Nucleus accumbens (tissue), 56 donors: ENCODE measurements at regions not wholly inside any gene's neighbourhood (a gene's known extent, or its start where the extent isn't known, plus 50 kb on each side); places are given as distances from the start of the nearest gene placed in this dataset.
A peak's percentile ranks its signal among the peaks of the same experiment; 100 is the strongest.

Source experiments
- DNase-seq, 56 donors: peaks; one replicate each; lab custom pipeline; 2025; lab: John Stamatoyannopoulos, UW

DNA sequence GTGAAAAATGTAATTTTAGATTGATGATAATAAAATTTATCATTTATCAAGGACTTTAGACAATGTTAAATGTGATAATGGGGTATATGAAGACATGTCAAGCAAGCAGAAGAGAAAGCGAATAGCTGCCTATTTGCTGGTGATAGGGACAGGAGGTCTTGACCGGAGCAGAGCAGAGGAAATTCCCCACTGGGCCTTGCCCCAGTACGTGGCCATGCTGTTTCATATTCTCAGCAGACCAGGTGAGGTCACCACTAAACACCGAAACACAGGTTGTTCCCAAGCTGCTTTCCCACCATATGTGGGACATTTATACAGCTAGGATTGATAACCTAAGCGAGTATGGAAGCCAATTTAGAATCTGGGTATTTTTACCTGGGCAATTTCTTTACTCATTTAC lies 1629.6 kb downstream of the FAM181B start:
- DNase-seq, result no peak

DNA sequence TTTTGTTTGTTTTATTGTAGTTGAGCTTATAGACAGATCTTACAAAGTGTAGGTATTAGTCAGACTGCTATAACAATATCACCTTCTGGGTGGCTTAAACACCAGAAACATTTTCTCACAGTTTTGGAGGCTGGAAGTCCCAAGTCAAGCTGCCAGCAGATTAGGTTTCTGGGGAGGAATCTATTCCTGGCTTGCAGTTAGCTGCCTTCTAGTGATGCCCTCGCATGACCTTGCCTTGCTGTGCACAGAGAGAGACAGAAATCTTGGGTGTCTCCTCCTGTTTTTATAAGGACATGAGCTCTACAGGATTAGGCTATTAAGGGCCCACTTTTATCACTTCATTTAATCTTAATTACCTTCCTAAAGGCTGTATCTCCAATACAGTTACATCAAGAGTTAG lies 1635.2 kb downstream of the FAM181B start:
- no peak for DNase-seq

DNA sequence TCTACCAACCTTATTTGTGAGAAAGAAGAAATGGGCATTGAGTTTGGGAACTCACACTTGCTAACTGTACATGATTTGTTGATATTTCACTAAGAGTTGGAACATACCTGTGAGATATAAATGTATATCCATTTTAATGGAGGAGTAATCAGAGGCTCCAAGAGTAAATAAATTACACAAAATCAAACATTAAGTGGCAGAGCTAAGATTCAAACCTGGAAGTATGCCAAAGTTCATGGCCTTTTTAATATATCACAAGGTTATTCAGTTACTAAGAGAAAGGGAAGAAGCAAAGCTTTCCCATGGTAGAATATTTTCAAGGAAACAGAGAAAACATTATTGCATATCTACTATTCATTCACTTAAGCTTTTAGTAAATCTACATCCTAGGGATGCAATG lies 1641.1 kb downstream of the FAM181B start:
- DNase-seq, result no peak

- no peak for DNase-seq
These were observed 1644.4 kb downstream of the FAM181B start for GRCh38 chr11:81089242-81089641.

GRCh38 chr11:81080476-81080875 lies 1639.6 kb upstream of the TENM4 start:
- DNase-seq, result no peak

DNA sequence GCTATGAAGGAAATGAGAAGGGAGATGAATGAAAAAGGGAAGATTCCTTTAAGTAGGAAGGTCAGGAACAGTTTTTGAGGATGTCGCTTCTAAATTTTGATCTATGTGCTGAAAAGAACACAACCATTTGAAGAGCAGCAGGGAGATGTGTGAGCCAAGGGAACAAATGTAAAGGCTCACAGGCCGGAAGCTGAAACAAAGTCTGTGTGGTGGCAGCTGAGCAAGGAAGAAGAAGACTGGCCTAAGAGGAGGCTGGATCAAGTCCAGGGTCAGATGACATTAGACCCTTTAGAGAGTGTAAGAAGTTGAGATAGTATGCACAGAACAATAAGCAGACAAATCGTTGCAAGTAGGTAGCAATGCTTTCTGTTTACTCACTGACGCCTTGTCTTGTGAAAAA lies 1631.4 kb upstream of the TENM4 start:
- DNase-seq, result no peak

DNA sequence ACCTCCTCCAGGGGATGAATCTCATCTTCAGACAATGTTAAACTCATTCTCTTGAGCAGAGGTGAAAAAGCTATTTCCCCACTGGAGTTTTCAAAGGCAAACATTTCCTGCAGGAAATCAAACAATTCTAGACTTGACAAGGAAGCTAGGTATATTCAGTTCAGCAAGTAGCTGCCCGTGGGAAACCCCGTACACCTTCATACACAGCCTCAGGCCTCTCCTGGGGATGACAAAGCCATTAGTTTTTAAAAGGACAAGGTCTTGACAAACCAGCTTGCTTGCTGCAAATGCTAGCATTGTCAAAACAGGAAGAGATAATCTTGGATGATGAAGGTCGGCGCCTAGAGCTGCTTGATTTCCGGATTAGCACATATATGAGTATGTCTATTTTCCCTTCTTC lies 1630.8 kb upstream of the TENM4 start:
- DNase-seq, result no peak

DNA sequence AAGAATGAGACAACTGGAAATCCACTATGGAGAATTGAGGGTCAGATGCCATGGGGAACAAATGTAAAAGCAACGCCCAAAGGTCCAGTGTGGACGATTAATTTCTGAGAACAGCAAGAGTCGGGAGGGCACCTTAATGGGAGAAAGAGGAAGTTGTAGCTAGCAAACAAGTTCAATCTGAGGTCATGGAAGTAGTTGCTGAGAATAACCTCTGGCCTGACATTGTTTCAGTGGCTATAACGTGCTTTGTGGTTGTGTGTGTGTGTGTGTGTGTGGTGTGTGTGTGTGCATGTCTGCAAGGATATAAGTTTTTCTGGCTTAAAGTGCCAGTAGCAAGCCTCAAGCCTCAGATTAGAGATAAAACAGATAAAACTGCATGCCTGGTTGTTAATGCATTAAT lies 1630.1 kb upstream of the TENM4 start:
- DNase-seq, result no peak

GRCh38 chr11:81059356-81059755 lies 1618.5 kb upstream of the TENM4 start:
- no peak for DNase-seq

DNA sequence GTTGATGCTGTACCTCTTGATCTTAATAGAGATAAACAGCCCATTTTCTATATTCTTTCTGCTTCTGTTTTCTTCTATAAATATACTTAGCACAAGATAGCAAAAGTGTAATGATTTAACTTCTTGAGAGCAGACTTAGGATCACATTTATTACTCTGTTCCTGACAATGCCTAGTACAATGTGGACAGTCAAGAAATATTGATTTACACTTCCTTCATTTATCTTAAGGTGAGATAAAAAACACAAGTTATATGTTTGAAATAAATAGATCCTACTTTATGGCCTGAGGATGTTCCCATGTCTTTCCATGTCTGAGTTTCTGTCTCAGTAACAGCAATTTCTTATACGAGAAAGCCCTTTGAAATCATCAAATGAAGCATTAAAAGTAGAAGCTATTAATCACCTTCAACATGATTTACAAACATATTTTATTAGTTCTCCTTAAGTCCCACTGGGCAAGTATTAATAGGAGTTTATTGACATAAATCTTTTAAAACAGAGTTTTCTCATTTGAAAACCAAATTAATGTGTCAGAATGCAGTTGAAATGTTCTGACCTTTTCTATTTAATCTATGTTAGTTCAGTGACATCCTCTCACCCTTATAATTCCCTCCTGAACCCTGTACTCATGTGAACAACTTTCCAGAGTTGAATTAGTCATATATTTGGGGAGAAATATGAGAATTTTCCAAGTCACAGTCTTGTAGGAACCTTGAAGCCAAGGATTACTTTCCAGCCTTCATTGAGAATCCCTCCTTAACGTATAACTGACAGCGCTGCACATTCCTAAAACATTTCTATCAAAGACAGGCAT lies 1611.7 kb upstream of the TENM4 start:
- DNase-seq, result no peak

GRCh38 chr11:81039916-81040524 lies 1599.2 kb upstream of the TENM4 start:
- no peak for DNase-seq

DNA sequence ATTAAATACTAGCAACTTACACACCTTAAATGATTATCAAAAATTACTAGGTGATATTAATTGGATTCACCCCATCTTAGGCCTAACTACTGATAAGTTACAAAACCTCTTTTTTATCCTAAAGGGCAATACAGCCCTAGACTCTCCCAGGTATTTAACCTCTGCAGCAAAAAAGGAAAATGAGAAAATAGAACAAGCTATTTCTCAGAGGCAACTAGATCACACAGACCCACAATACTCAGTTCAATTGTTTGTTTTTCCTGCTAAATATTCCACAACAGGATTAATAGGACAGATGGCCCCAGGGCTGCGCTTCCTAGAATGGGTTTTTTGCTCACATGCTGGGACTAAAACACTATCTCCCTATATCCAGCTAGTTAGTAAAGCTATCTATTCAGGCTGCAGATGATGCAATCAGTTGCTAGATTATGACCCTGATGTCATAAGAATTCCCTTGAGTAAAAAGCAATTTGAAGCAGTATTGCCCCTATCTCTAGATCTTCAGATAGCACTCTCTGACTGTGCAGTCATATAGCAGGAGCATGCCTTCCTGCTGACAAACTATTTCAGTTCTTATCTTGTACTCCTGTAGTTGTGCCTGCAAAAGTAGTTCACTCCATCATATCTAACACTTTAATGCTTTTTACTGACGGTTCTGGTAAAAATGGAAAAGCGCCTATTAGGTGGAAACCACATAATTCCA lies 1595.5 kb upstream of the TENM4 start:
- DNase-seq, result no peak

DNA sequence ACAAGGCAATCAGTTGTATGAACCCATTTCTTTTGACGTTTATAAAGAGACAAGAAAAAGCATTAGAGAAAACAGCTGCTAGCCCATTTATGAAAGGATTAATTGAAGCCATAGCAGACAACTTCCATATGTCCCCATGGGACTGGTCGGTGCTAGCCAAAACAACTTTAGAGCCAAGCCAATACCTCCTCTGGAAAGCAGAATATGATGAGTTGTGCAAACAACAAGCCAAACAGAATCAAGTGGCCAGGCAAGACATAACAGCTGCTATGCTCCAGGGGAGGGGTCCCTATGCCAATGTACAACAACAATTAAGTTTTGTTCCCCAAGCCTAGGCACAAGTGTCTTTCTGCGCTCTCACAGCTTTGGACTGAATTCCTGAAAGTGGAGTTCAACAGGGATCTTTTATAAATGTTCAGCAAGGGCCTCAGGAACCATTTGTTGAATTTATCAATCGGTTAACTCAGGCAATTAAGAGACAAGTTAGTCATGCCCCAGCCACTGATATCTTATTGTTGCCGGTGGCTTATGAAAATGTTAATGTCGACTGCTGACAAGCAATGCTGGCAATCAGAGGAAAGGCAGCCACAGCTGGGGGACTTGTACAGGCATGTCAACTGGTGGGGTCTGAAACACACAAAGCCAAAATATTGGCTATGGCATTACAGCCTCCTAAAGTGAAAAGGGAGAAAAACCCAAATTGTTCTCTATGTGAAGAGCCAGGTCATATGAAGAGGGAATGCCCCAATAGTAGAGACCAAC lies 1593.1 kb upstream of the TENM4 start:
- no peak for DNase-seq

- no peak for DNase-seq
These were observed 1592.1 kb upstream of the TENM4 start for GRCh38 chr11:81032906-81033305.

DNA sequence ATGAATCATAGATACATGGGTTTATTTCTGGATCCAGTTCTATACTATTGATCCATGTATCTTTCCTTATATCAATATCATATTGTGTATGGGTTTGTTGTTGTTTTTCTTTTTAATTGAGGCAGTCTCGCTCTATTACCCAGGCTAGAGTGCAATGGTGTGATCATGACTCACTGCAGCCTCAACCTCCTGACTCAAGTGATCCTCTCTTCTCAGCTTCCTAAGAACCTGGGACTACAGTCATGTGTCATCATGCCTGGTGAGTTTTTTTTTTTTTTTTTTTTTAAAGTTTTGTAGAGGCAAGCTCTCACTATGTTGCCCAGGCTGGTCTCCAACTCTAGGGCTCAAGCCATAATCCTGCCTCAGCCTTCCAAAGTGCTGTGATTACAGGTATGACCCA lies 1589.4 kb upstream of the TENM4 start:
- no peak for DNase-seq

DNA sequence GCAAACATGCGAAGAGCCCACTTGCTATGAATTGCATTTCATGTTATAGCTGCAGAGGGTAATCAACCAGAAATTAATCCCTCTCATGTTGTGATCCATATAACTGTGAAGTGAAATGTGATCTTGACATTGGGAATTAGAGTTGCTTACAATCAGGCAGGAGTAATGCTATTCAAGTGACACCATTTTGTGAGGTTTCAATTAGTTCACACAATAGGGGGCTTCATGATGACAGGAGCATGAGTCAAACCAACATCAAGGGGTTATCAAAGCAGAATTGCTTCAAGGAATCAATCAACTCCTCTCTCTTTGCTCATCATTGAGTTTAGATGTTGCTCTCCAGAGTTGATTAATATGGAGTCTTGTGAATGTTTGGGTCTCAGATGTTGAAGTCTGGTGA lies 1585.2 kb upstream of the TENM4 start:
- no peak for DNase-seq

DNA sequence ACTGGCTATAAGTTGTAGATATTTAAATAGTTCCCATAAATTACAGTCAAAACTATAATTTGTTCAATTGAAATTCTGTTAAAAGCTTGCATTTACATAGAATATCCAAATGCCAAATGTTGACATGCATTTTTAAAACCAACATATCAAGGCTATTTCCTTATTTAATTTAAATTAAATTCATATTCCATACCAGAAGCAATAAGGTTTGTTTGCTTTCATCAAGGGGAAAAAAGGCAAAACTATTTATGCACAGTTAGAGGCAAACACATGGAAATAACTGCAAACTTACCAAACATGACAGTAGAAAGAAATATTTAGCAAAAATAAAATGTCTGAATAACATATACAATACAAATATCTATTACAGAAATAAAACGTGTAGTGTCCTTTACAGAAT lies 1581.2 kb upstream of the TENM4 start:
- no peak for DNase-seq

DNA sequence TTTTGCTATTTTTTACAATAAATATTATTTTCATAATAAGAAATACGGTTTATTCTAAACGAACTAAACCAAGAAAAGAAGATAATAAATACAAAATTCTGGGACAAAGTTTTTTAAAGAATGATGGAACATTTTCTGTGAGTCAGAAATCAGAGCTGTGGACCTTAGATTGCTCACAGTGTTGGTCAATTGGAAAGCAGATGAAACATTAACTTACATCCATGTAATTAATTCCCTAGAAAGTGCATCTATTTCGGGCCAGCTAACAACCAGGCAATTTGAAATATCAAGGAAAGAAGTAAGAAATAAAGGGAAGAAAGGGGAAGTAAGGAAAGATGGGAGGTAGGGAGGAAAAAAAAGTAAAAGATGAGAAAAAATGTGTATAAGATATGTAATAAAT lies 1569.8 kb upstream of the TENM4 start:
- DNase-seq, result no peak

DNA sequence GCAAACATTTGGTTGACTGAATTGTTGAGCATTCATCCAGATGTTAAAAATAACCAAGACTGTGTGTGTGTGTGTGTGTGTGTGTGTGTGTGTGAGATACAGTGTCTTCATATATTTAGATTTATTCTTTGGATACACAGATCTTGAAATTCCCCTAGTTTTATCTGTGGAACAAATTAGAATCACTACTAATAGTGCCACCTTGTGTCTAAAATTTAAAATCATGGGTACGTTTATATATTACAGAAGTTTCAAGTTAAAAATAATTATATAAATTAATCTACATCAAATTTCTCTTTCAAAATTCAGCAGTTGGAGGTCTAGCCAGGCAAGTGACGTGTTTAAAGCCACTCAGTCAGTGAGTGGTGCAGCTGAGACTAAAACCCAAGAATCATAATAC lies 1566.2 kb upstream of the TENM4 start:
- DNase-seq, result no peak

GRCh38 chr11:81005595-81005994 lies 1564.8 kb upstream of the TENM4 start:
- DNase-seq, result peak in 2 of 56 donors; percentile 0 to 1

GRCh38 chr11:81004576-81004975 lies 1563.7 kb upstream of the TENM4 start:
- DNase-seq, result no peak
